ACC112 (cell line): ENCODE measurements at regions not wholly inside any gene's neighbourhood (a gene's known extent, or its start where the extent isn't known, plus 50 kb on each side); places are given as distances from the start of the nearest gene placed in this dataset.
"Not testable (repeated sequence)": the region's sequence is repeated elsewhere in the genome, so short reads cannot be mapped to it uniquely, and the experiment has no call there.

ENCODE experiments used
- H2AFZ ChIP-seq: fragments of 200-600 bp; sonication (generic); one replicate; pipeline ENCODE4 v1.6.0; 2017; ENCODE audit warnings: antibody characterized with exemption, low read length; ENCODE audit not compliant: unreplicated experiment
- H3K27ac ChIP-seq: fragments of 200-600 bp; sonication (generic); 2 replicates; pipeline ENCODE4 v1.5.1; 2014; ENCODE audit warnings: low read depth, mild to moderate bottlenecking, antibody characterized with exemption, low read length, moderate library complexity
- H3K27me3 ChIP-seq: fragments of 200-600 bp; sonication (generic); 2 replicates; pipeline ENCODE4 v1.6.1; 2014; ENCODE audit warnings: mild to moderate bottlenecking, antibody characterized with exemption, low read length, moderate library complexity, mixed read lengths; ENCODE audit not compliant: insufficient read depth
- H3K36me3 ChIP-seq: fragments of 200-600 bp; sonication (generic); 2 replicates; pipeline ENCODE4 v1.6.1; 2016; ENCODE audit warnings: mild to moderate bottlenecking, antibody characterized with exemption, low read length, moderate library complexity, mixed read lengths; ENCODE audit not compliant: insufficient read depth
- H3K4me1 ChIP-seq: fragments of 200-600 bp; sonication (generic); one replicate; pipeline ENCODE4 v1.6.1; 2016; ENCODE audit warnings: low read length, mixed read lengths; ENCODE audit not compliant: insufficient read depth, unreplicated experiment, control insufficient read depth
- H3K4me3 ChIP-seq: fragments of 200-600 bp; sonication (generic); 2 replicates; pipeline ENCODE4 v1.5.1; 2014; ENCODE audit warnings: mild to moderate bottlenecking, low read depth, low read length
- H3K79me2 ChIP-seq: fragments of 200-600 bp; sonication (generic); one replicate; pipeline ENCODE4 v1.6.0; 2016; ENCODE audit warnings: low read length; ENCODE audit not compliant: control insufficient read depth, unreplicated experiment, insufficient read depth

DNA sequence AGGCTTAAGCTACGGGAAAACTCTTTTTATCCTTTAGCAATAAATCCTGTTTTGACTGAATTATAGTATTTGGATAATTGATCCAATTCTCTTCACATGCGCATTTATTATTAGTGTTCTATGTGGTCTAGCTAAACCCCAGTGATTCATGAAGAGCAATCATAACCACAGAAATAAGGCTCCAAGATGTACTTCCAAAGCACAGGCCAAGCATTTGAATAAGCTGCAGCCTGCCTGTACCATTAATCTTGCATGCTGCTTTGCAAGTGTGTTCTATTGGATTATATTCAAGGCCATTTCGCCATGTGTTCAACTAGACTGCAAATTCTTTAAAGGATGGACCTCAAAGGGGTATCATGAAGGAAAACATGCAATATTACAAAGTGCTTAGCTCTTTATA, 385.2 kb upstream of the FAT1 start:
- Histone ChIP-seq H3K27me3 (peaks cover 7% of the 10 kb centered on the region), H2AFZ (no peak overlapping the region)

DNA sequence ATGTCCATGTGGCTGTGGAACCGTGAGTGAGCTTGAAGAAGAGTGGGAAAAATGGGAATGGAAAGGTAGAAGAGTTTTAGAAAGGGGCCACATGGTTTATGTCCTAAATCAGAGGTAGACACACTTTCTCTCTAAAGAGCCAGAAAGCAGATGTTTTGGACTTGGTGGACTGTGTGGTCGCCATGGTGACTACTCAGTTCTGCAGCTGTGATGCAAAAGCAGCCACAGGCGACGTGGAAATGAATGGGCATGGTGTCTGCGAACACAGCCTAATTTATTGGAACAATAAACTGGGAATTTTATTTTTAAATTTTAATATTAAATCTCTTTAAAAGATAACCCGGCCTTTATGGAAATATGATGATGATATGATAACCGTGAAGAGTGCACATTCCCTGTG, 386.0 kb upstream of the FAT1 start:
- Histone ChIP-seq H3K27me3 (peaks cover 1% of the 10 kb centered on the region; the same call in 1 of the 2 replicates), H3K36me3 (no peaks in the 10 kb centered on the region), H3K79me2 (no peaks in the 10 kb centered on the region), H3K27ac (no peak overlapping the region), H3K4me3 (no peak overlapping the region), H2AFZ (no peak overlapping the region), H3K4me1 (no peaks in the 10 kb centered on the region)

More for the DNA sequence above, 385.2 kb upstream of the FAT1 start:
- Histone ChIP-seq H3K79me2 (no peaks in the 10 kb centered on the region), H3K36me3 (no peaks in the 10 kb centered on the region), H3K4me3 (no peak overlapping the region), H3K27ac (no peak overlapping the region), H3K4me1 (no peaks in the 10 kb centered on the region)

DNA sequence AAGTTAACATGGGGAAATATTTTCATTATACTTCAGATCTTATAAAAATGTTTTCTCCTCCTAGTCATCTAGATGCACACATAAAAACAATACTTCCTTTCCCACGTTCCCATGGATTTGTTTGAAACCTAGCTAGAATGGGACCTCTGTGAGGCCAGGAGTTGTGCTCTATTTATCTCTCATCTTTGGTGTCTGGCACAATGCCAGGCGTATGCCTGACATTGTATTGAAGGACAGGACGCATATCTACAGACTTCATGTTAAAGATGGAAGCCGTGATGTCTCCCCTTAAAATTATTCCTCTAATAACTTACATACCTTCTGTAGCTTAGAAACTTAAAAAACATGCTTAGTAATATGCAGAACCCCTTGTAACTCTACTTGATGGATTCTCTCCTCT, 394.5 kb upstream of the FAT1 start:
- no peak overlapping the region for H3K4me3 ChIP-seq
- H3K4me1 ChIP-seq, result no peaks in the 10 kb centered on the region
- H3K79me2 ChIP-seq, result no peaks in the 10 kb centered on the region
- no peaks in the 10 kb centered on the region for H3K36me3 ChIP-seq
- no peaks in the 10 kb centered on the region; the same call in 1 of the 2 replicates for H3K27me3 ChIP-seq
- H2AFZ ChIP-seq, result no peak overlapping the region
- H3K27ac ChIP-seq, result no peak overlapping the region

- H3K4me3 ChIP-seq, result no peak overlapping the region
Measured at GRCh38 chr4:187118602-187119120, 395.0 kb upstream of the FAT1 start.

DNA sequence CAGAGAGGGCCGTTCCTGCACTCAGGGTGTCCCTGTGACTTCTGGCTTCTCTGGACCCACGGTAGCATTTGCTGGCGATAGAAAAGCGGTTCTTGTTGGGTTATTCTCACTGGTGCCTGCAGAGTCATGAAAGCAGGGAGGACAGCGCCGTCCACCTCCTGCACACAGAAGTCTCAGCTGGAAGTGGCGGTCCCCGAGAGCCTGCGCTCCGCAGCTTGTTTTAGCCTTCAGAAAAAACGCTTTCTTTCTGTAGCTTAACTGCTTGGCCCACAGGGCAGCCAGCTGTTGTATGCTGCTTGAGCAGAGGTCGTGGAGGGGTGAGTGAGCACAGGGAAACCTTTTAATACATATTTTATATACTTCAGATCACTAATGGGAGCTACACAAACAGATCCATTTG, 400.7 kb upstream of the FAT1 start:
- Histone ChIP-seq H3K27ac (no peak overlapping the region), H3K4me3 (no peak overlapping the region), H3K27me3 (no peaks in the 10 kb centered on the region), H3K36me3 (no peaks in the 10 kb centered on the region), H3K4me1 (no peaks in the 10 kb centered on the region), H3K79me2 (no peaks in the 10 kb centered on the region), H2AFZ (no peak overlapping the region)

More at GRCh38 chr4:187118602-187119120, 395.0 kb upstream of the FAT1 start:
- Histone ChIP-seq H3K79me2 (no peaks in the 10 kb centered on the region), H3K27me3 (no peaks in the 10 kb centered on the region; the same call in 1 of the 2 replicates), H3K27ac (no peak overlapping the region), H3K4me1 (no peaks in the 10 kb centered on the region), H2AFZ (no peak overlapping the region), H3K36me3 (no peaks in the 10 kb centered on the region)

- Histone ChIP-seq H3K4me1 (no peaks in the 10 kb centered on the region), H3K4me3 (no peak overlapping the region), H3K79me2 (no peaks in the 10 kb centered on the region), H2AFZ (no peak overlapping the region), H3K36me3 (no peaks in the 10 kb centered on the region), H3K27ac (no peak overlapping the region), H3K27me3 (no peaks in the 10 kb centered on the region)
Measured at GRCh38 chr4:187125062-187125461, 401.4 kb upstream of the FAT1 start.

GRCh38 chr4:187127456-187127855, 403.8 kb upstream of the FAT1 start:
- Histone ChIP-seq H3K79me2 (no peaks in the 10 kb centered on the region), H3K4me3 (no peak overlapping the region), H3K27me3 (no peaks in the 10 kb centered on the region), H2AFZ (no peak overlapping the region), H3K36me3 (no peaks in the 10 kb centered on the region), H3K27ac (no peak overlapping the region), H3K4me1 (no peaks in the 10 kb centered on the region)

DNA sequence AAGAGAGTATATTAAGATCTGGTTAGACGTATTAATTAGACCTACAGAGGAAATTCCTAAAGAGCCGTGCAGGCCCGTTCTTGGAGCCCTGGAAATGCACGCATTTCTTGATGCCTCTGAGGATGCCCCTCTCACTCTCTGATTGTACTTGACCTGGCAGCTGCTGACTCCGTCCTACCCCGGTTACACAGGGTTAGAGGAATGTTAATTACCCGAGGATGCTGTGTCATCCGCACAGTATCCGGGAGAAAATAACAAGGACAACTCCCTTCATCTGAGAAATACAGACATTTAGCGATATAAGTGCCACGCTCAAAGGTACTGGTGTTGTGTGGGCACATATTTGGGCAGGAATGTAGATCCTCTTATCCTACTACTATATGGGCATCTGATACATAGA, 404.6 kb upstream of the FAT1 start:
- H2AFZ ChIP-seq, result no peak overlapping the region
- H3K27me3 ChIP-seq, result no peaks in the 10 kb centered on the region
- no peaks in the 10 kb centered on the region for H3K79me2 ChIP-seq
- no peak overlapping the region for H3K4me3 ChIP-seq
- no peaks in the 10 kb centered on the region for H3K4me1 ChIP-seq
- H3K36me3 ChIP-seq, result no peaks in the 10 kb centered on the region
- H3K27ac ChIP-seq, result no peak overlapping the region

DNA sequence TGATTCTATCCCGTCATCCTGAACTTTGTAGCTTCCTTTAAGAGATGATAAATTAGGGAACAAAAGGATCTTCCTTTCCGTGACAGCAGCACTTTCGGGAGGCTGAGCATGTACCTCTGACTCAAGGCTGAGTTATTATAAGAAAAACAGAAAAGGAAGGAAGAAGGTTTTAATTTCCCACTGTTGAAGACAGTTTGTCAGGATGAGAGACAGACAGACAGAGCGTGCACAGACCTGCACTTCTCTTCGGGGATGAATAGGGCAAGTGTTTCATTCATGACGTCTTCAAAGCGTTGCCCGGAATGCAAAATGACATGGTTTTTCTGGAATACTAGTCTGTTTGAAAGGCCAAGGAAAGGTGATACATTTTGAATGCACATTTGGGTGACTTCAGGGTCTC, 405.3 kb upstream of the FAT1 start:
- no peaks in the 10 kb centered on the region for H3K36me3 ChIP-seq
- H2AFZ ChIP-seq, result no peak overlapping the region
- no peaks in the 10 kb centered on the region for H3K79me2 ChIP-seq
- no peaks in the 10 kb centered on the region for H3K4me1 ChIP-seq
- H3K27ac ChIP-seq, result no peak overlapping the region
- no peak overlapping the region for H3K4me3 ChIP-seq
- H3K27me3 ChIP-seq, result no peaks in the 10 kb centered on the region

DNA sequence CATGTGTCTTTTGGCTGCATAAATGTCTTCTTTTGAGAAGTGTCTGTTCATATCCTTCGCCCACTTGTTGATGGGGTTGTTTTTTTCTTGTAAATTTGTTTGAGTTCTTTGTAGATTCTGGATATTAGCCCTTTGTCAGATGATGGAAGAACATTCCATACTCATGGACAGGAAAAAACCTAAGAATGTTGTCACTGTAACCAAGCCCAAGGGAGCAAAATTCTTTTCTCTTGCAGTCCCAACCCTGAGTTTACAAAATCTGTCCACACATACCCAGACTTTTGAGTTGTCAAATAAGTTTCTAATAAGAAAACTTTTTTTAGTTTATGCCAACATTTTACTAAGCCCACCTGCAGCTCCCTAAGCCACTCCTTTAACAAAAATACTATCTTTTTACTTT, 408.2 kb upstream of the FAT1 start:
- H3K4me1 ChIP-seq, H3K27ac ChIP-seq, H3K4me3 ChIP-seq, H3K36me3 ChIP-seq, H3K27me3 ChIP-seq, H2AFZ ChIP-seq, H3K79me2 ChIP-seq: not testable (repeated sequence)

- H3K79me2 ChIP-seq, result no peaks in the 10 kb centered on the region
- no peak overlapping the region for H2AFZ ChIP-seq
- H3K27ac ChIP-seq, result no peak overlapping the region
- no peak overlapping the region for H3K4me3 ChIP-seq
- no peaks in the 10 kb centered on the region for H3K27me3 ChIP-seq
- H3K4me1 ChIP-seq, result no peaks in the 10 kb centered on the region
- no peaks in the 10 kb centered on the region for H3K36me3 ChIP-seq
Measured at GRCh38 chr4:187135878-187136277, 412.2 kb upstream of the FAT1 start.
